Omental fat pad (tissue), 3 donors: ENCODE measurements at regions not wholly inside any gene's neighbourhood (a gene's known extent, or its start where the extent isn't known, plus 50 kb on each side); places are given as distances from the start of the nearest gene placed in this dataset.

Experiments
- ATAC-seq: fragments of 150-250 bp; one replicate; pipeline ENCODE4 v1.9.1; 2016; ENCODE audit warnings: mild to moderate bottlenecking, moderate library complexity; ENCODE audit not compliant: low FRiP score
- DNase-seq: peaks from one replicate; pipeline ENCODE4 v3.0.0-alpha.2; 2019; ENCODE audit warnings: low spot score
- TF ChIP-seq, protein P1 (sequence below), 3 donors: fragments of 450-650 bp; IDR thresholded peaks; one replicate each; pipeline ENCODE4 v1.5.1; 2016 to 2017; ENCODE audit warnings: antibody characterized with exemption in 3 of 3, mild to moderate bottlenecking in 3 of 3, moderate library complexity in 2 of 3

DNA sequence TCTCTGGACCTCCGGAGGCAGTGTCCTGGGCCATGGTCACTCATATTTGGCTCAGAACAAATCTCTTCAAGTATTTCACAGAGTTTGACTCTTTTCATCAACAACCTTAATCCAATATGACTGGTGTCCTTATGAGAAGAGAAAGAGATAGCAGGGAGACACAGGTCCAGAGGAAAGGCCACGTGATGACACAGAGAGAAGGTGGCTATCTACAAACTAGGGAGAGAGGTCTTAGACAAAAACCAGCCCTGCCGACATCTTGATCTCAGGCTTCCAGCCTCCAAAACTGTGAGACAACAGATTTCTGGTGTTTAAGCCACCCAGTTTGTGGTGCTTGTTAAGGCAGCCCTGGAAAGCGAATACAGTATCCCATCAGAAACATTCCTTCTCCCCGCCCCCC, 237.1 kb upstream of the PROK2 start:
- ATAC-seq (no peak), DNase-seq (no peak)
- TF ChIP-seq, protein P1, sequence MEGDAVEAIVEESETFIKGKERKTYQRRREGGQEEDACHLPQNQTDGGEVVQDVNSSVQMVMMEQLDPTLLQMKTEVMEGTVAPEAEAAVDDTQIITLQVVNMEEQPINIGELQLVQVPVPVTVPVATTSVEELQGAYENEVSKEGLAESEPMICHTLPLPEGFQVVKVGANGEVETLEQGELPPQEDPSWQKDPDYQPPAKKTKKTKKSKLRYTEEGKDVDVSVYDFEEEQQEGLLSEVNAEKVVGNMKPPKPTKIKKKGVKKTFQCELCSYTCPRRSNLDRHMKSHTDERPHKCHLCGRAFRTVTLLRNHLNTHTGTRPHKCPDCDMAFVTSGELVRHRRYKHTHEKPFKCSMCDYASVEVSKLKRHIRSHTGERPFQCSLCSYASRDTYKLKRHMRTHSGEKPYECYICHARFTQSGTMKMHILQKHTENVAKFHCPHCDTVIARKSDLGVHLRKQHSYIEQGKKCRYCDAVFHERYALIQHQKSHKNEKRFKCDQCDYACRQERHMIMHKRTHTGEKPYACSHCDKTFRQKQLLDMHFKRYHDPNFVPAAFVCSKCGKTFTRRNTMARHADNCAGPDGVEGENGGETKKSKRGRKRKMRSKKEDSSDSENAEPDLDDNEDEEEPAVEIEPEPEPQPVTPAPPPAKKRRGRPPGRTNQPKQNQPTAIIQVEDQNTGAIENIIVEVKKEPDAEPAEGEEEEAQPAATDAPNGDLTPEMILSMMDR (IDR thresholded peaks at IDR 0.05), result no peak

DNA sequence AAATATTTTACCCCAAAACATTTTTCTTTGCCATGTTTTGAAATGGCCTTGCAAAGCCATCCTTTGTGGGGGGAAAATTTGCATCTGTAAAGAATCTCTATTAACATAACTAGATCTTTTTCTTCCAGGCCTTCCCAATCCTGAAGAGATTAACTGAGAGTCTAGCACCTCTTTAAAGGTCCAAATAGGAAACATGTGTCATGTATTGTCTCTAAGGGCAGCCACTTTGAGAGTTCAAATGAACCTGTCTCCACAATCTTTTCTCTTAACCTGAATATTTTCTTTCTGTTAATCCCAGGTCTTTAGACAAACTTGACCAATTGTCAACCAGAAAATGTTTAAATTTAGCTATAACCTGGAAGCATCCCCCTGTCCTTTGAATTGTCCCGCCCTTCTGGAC, 236.6 kb upstream of the PROK2 start:
- DNase-seq (no peak), ATAC-seq (no peak)
- TF ChIP-seq, protein P1 (IDR thresholded peaks at IDR 0.05), result no peak

DNA sequence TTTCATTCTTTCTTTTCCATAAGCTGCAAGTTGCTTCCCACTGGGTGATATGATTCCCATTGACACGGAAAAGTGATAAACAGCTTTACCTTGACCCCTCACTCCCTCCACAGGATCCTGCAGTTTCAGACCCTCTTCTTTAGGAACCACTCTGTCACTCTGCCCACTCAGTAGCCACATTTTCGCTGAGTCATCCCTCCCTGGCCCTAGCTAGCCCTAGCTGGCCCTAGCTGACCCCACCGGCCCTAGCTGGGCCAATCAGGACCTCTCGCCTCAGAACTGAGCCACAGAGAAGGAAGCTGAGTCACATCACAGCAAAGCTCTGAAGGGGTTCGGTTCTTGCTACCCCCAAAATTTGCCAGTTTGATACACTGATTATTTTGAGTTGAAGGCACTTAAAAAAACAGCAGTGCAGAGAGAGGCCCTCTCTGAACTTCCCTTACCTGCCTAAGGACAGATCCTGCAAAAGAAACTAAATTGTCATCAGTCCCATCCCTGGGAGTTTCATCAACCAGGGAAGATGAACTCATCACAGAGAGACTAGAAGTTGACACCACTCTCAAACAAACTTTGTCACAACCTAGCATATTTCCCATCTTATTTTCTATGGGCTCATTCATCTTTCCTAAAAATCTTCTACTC, 233.5 kb upstream of the PROK2 start:
- TF ChIP-seq, protein P1 (IDR thresholded peaks at IDR 0.05), result no peak
- ATAC-seq (no peak), DNase-seq (no peak)

DNA sequence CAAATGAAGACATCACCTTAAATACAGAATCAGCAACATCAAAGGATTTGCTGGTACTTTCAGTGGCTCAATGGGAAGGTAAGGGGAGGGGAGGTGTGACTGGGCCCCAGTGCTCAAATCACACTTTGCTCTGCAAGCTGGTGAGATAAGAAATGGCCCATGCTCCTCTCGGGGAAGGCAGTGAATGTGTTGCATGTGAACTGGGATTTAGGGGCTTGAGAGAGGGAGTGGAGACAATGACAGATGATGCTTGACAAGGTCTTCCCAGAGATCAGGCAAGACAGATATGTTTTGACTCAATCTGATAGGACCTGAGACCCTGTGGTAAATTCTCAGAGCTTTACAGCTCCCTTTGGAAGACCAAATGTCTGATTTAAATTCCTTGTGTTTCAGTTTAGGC, 233.0 kb upstream of the PROK2 start:
- TF ChIP-seq, protein P1 (IDR thresholded peaks at IDR 0.05), result no peak
- DNase-seq, result no peak
- no peak for ATAC-seq

DNA sequence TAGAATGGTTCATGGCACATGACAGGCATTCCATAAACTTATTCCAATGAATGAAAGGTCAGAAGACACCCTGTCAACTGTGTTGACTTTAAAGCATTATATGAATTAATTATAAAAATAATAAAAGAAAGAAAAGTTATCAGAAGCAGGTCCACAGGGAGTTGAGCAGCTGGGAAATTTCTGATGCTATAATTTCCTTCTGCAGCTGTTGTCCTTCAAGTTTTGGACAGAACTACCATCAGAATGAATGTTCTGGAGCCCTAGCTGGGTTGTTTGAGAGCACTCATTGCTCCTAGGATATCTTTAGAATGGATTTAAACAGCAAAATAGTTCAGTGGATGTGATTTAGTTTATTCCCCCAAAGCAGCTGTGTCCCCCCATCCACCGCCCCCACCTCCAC, 232.4 kb upstream of the PROK2 start:
- DNase-seq (no peak), ATAC-seq (no peak)
- TF ChIP-seq, protein P1 (IDR thresholded peaks at IDR 0.05), result no peak

DNA sequence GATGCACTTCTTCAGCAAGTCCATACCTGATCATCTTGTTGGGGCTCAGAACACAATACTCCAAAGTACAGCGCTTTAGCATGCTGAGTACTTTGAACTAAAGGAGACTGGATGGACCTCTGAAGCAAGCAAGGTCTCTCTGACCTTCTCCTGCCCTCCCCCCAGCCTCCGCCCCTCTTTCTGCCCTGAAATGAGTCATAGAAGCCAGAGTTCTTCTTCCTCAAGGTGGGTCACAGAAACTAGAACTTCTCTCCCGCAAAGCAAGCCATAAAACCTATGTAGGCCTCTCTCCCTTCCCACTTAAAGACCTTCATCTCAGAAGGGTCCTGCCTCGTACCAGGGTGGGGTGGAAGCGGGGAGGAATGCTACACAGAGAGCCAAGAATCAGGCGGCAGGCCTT, 230.5 kb upstream of the PROK2 start:
- TF ChIP-seq, protein P1 (IDR thresholded peaks at IDR 0.05), result no peak
- DNase-seq, result no peak

DNA sequence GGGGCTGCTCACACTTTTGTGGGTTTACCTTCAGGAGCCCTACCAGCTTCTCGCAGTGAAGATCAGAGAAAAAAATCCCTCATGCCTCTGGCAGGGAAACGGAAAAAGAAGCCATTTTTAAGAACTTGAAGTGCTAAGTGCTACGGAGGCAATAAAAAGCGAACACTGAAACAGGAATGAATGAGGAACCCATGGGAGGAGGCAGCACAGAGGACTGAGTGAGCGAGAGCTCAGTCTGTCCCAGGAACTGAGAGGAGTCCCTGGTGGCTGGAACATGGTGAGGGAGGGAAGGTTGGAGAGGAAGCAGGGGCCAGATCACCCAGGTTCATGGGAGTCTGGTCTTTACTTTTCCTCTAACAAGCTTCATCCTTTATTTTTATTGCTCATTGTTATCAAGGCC, 228.1 kb upstream of the PROK2 start:
- TF ChIP-seq, protein P1 (IDR thresholded peaks at IDR 0.05), result no peak
- DNase-seq (no peak), ATAC-seq (no peak)

More for the DNA sequence above, 230.5 kb upstream of the PROK2 start:
- ATAC-seq, result no peak
